ENCODE measurements at regions not wholly inside any gene's neighbourhood (a gene's known extent, or its start where the extent isn't known, plus 50 kb on each side); places are given as distances from the start of the nearest gene placed in this dataset.

- Mint-ChIP-seq H3K4me3 (ENCODE audit: unreplicated experiment) (no peak overlapping the region), H3K27me3 (ENCODE audit: unreplicated experiment) (no peaks in the 10 kb centered on the region), H3K27ac (ENCODE audit: unreplicated experiment) (no peak overlapping the region), H3K4me1 (ENCODE audit: low read depth, unreplicated experiment) (peaks cover 20% of the 10 kb centered on the region), H3K36me3 (ENCODE audit: unreplicated experiment) (no peaks in the 10 kb centered on the region), H3K9me3 (ENCODE audit: unreplicated experiment) (peaks cover 2% of the 10 kb centered on the region)
- no peak for TF ChIP-seq CTCF (IDR thresholded peaks at IDR 0.05; ENCODE audit: partially characterized antibody, unreplicated experiment)
- no peak for DNase-seq
Measured at GRCh38 chr16:51876601-51876875, 670.4 kb downstream of the TOX3 start.

GRCh38 chr16:51875834-51876600, 670.9 kb downstream of the TOX3 start:
- H3K27me3 Mint-ChIP-seq (ENCODE audit: unreplicated experiment): no peaks in the 10 kb centered on the region
- H3K4me3 Mint-ChIP-seq (ENCODE audit: unreplicated experiment): no peak overlapping the region
- TF ChIP-seq CTCF (IDR thresholded peaks at IDR 0.05; ENCODE audit: partially characterized antibody, unreplicated experiment): no peak
- H3K27ac Mint-ChIP-seq (ENCODE audit: unreplicated experiment): no peak overlapping the region
- H3K9me3 Mint-ChIP-seq (ENCODE audit: unreplicated experiment): peaks cover 2% of the 10 kb centered on the region
- peak; percentile 28 for DNase-seq
- no peaks in the 10 kb centered on the region for H3K36me3 Mint-ChIP-seq (ENCODE audit: unreplicated experiment)
- peaks cover 22% of the 10 kb centered on the region for H3K4me1 Mint-ChIP-seq (ENCODE audit: low read depth, unreplicated experiment)

- Mint-ChIP-seq H3K36me3 (ENCODE audit: unreplicated experiment) (no peaks in the 10 kb centered on the region), H3K4me1 (ENCODE audit: low read depth, unreplicated experiment) (peaks cover 41% of the 10 kb centered on the region), H3K27ac (ENCODE audit: unreplicated experiment) (no peak overlapping the region), H3K27me3 (ENCODE audit: unreplicated experiment) (no peaks in the 10 kb centered on the region), H3K4me3 (ENCODE audit: unreplicated experiment) (no peak overlapping the region), H3K9me3 (ENCODE audit: unreplicated experiment) (peaks cover 2% of the 10 kb centered on the region)
- no peak for DNase-seq
- TF ChIP-seq CTCF (IDR thresholded peaks at IDR 0.05; ENCODE audit: partially characterized antibody, unreplicated experiment): no peak
Measured at GRCh38 chr16:51872524-51872923, 674.4 kb downstream of the TOX3 start.

- TF ChIP-seq CTCF (IDR thresholded peaks at IDR 0.05; ENCODE audit: partially characterized antibody, unreplicated experiment): no peak
- no peaks in the 10 kb centered on the region for H3K27me3 Mint-ChIP-seq (ENCODE audit: unreplicated experiment)
- H3K36me3 Mint-ChIP-seq (ENCODE audit: unreplicated experiment): no peaks in the 10 kb centered on the region
- H3K9me3 Mint-ChIP-seq (ENCODE audit: unreplicated experiment): peaks cover 2% of the 10 kb centered on the region
- no peak for DNase-seq
- H3K4me1 Mint-ChIP-seq (ENCODE audit: low read depth, unreplicated experiment): peaks cover 32% of the 10 kb centered on the region
- H3K4me3 Mint-ChIP-seq (ENCODE audit: unreplicated experiment): no peak overlapping the region
- no peak overlapping the region for H3K27ac Mint-ChIP-seq (ENCODE audit: unreplicated experiment)
Measured at GRCh38 chr16:51870296-51870854, 676.6 kb downstream of the TOX3 start.

GRCh38 chr16:51869176-51869575, 677.8 kb downstream of the TOX3 start:
- H3K27me3 Mint-ChIP-seq (ENCODE audit: unreplicated experiment): no peaks in the 10 kb centered on the region
- H3K4me1 Mint-ChIP-seq (ENCODE audit: low read depth, unreplicated experiment): peaks cover 28% of the 10 kb centered on the region
- no peak overlapping the region for H3K4me3 Mint-ChIP-seq (ENCODE audit: unreplicated experiment)
- no peak for TF ChIP-seq CTCF (IDR thresholded peaks at IDR 0.05; ENCODE audit: partially characterized antibody, unreplicated experiment)
- no peak overlapping the region for H3K27ac Mint-ChIP-seq (ENCODE audit: unreplicated experiment)
- no peaks in the 10 kb centered on the region for H3K36me3 Mint-ChIP-seq (ENCODE audit: unreplicated experiment)
- H3K9me3 Mint-ChIP-seq (ENCODE audit: unreplicated experiment): peaks cover 2% of the 10 kb centered on the region
- DNase-seq: no peak

Measured in glutamatergic neuron (in vitro differentiated cells).